ENCODE measurements at regions not wholly inside any gene's neighbourhood (a gene's known extent, or its start where the extent isn't known, plus 50 kb on each side); places are given as distances from the start of the nearest gene placed in this dataset.

GRCh38 chr5:2193542-2194235 is 311.0 kb upstream of the IRX4 start:
- ChIA-PET POLR2A (no interaction called here), RAD21 (ENCODE audit: low non-redundant PET in 1 of 2, low total read pairs in 2 of 2, uncharacterized antibody in 2 of 2, unreplicated experiment in 2 of 2) (interaction anchor here in 1 of 2 experiments (0.6 kb wide), 1 partner anchor 13 kb away, joined by 7 read pairs; no protein-coding TSS in a partner anchor), CTCF (no interaction called here)
- Histone ChIP-seq H3K4me3 (replicated peaks in 1 of 2; ENCODE audit: low read depth in 1 of 2, low read length in 2 of 2) (no peak overlapping the region), H3K4me1 (ENCODE audit: control insufficient read depth in 1 of 2, insufficient read depth in 2 of 2, low read length in 2 of 2) (no peaks in the 10 kb centered on the region), H3K9ac (ENCODE audit: low read length) (no peak overlapping the region), H3K79me2 (ENCODE audit: insufficient read depth, low read length) (no peaks in the 10 kb centered on the region), H3K36me3 (ENCODE audit: control insufficient read depth in 1 of 2, insufficient read depth in 2 of 2, low read length in 2 of 2) (no peaks in the 10 kb centered on the region), H4K20me1 (ENCODE audit: insufficient read depth) (no peaks in the 10 kb centered on the region), H3K9me3 (ENCODE audit: control insufficient read depth in 1 of 2, insufficient read depth in 1 of 2, low read depth in 1 of 2, low read length in 2 of 2) (no peaks in the 10 kb centered on the region), H3K27me3 (ENCODE audit: insufficient read depth, low read length) (peaks cover 45% of the 10 kb centered on the region), H3K27ac (ENCODE audit: low read depth, low read length) (no peak overlapping the region), H3K4me2 (ENCODE audit: low read length) (no peak overlapping the region), H3K9me2 (ENCODE audit: insufficient read depth) (no peaks in the 10 kb centered on the region), H2AFZ (ENCODE audit: low read depth, low read length, poor library complexity, severe bottlenecking) (no peak overlapping the region)
- ATAC-seq (no peak), DNase-seq (ENCODE audit: low read depth, low spot score) (no peak)
- no TSS peak for BruUV-seq (replicated peaks)
- intact Hi-C loops (cut with micrococcal nuclease): no loop called here
- TF ChIP-seq EGR1 (IDR thresholded peaks at IDR 0.05; ENCODE audit: low read depth) (no peak), ELF1 (IDR thresholded peaks at IDR 0.05; ENCODE audit: borderline replicate concordance, low read depth) (no peak), SRF (IDR thresholded peaks at IDR 0.05; ENCODE audit: low read depth) (no peak), JUND (IDR thresholded peaks at IDR 0.05) (no peak), TCF7L2 (IDR thresholded peaks at IDR 0.05; ENCODE audit: borderline replicate concordance, extremely low read depth, insufficient read depth, insufficient read length) (no peak), POLR2A (IDR thresholded peaks at IDR 0.05; ENCODE audit: borderline replicate concordance, extremely low read depth, insufficient read depth, insufficient read length) (no peak), EZH2phosphoT487 (IDR thresholded peaks at IDR 0.05; ENCODE audit: borderline replicate concordance) (no peak), ZBTB33 (IDR thresholded peaks at IDR 0.05; ENCODE audit: extremely low read depth, insufficient replicate concordance, low read length) (no peak), RAD21 (IDR thresholded peaks at IDR 0.05; ENCODE audit: low read depth) (no peak), ATF3 (IDR thresholded peaks at IDR 0.05) (no peak), EZH2 (IDR thresholded peaks at IDR 0.05) (no peak)

Data from HCT116 (cell line).